ENCODE measurements at regions not wholly inside any gene's neighbourhood (a gene's known extent, or its start where the extent isn't known, plus 50 kb on each side); places are given as distances from the start of the nearest gene placed in this dataset.

DNA sequence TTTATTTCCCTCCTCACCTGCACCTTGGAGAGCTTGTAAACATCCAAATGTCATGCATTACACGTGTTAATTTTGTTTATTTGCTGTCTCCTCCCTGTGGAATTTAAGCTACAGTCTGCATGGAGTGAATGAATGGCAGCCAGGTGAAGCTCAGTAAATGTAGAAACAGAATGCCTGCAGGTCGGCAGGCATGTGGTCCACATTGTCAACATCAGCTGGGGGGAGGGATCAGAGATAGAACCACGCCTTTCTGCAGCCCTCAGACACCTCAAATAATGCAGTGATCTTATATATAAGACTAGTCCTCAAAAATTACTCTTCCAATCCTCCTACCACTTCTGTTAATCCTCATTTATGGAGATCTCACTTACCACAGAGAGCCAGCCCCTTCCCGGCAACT, 131.2 kb upstream of the KIT start:
- RAD21 ChIA-PET (ENCODE audit: unreplicated experiment) = no interaction called here
- Histone ChIP-seq H3K27ac (ENCODE audit: control insufficient read depth, insufficient read depth) (no peak overlapping the region), H3K9me3 (replicated peaks; ENCODE audit: control insufficient read depth, insufficient read depth, low read length) (no peaks in the 10 kb centered on the region), H4K20me1 (ENCODE audit: control insufficient read depth, insufficient read depth) (no peaks in the 10 kb centered on the region), H3K36me3 (ENCODE audit: control insufficient read depth in 2 of 2, insufficient read depth in 2 of 2, low read length in 1 of 2) (no peaks in the 10 kb centered on the region), H3K9ac (ENCODE audit: control insufficient read depth, insufficient read depth, low read length) (no peak overlapping the region), H3K4me1 (ENCODE audit: control insufficient read depth, insufficient read depth, low read length) (no peaks in the 10 kb centered on the region), H3K4me3 (no peak overlapping the region), H3K4me2 (ENCODE audit: control insufficient read depth, insufficient read depth) (no peak overlapping the region), H2AFZ (ENCODE audit: control insufficient read depth, low read depth, low read length) (no peak overlapping the region), H3K27me3 (replicated peaks in 1 of 2; ENCODE audit: control insufficient read depth in 2 of 2, insufficient read depth in 2 of 2, low read length in 1 of 2) (no peaks in the 10 kb centered on the region), H3K79me2 (ENCODE audit: control insufficient read depth, insufficient read depth, low read length) (no peaks in the 10 kb centered on the region)
- TF ChIP-seq CUX1 (IDR thresholded peaks at IDR 0.05; ENCODE audit: insufficient replicate concordance, low read depth, low read length) (no peak), RELA (IDR thresholded peaks at IDR 0.05; ENCODE audit: borderline replicate concordance, partially characterized antibody) (no peak), NR2C2 (IDR thresholded peaks at IDR 0.05; ENCODE audit: borderline replicate concordance, control insufficient read depth, insufficient read length, low read depth) (no peak)
- intact Hi-C loops (cut with micrococcal nuclease; ENCODE audit: unreplicated experiment) = no loop called here
- no peak for FAIRE-seq
- POLR2A ChIA-PET = no interaction called here
- BruUV-seq (replicated peaks) = no TSS peak
- SMC1A ChIA-PET (ENCODE audit: uncharacterized antibody, unreplicated experiment) = interaction anchor here (1.4 kb wide), 1 partner anchor 13 kb away, joined by 4 read pairs; no protein-coding TSS in a partner anchor
- ATAC-seq = no peak
- no peak for DNase-seq (ENCODE audit: low read depth, low spot score)
- 24% methylated on average over 4 of the region's 4 CpGs for WGBS (ENCODE audit: insufficient coverage, insufficient replicate concordance, low lambda C conversion rate, missing lambda C conversion rate)
- CTCF ChIA-PET = no interaction called here
- in situ Hi-C loops (cut with MboI) = no loop called here

Data from GM12878 (cell line).